HG02588 (cell line): ENCODE measurements at regions not wholly inside any gene's neighbourhood (a gene's known extent, or its start where the extent isn't known, plus 50 kb on each side); places are given as distances from the start of the nearest gene placed in this dataset.

Experiments used
- ATAC-seq: cut with Tn5 transposase; IDR thresholded peaks from one replicate; pipeline ENCODE4 v1.9.1; 2021; ENCODE audit warnings: mild to moderate bottlenecking, moderate library complexity; ENCODE audit not compliant: unreplicated experiment

GRCh38 chr16:85319984-85320440 is 207.7 kb upstream of the CIBAR2 start:
- no peak for ATAC-seq

DNA sequence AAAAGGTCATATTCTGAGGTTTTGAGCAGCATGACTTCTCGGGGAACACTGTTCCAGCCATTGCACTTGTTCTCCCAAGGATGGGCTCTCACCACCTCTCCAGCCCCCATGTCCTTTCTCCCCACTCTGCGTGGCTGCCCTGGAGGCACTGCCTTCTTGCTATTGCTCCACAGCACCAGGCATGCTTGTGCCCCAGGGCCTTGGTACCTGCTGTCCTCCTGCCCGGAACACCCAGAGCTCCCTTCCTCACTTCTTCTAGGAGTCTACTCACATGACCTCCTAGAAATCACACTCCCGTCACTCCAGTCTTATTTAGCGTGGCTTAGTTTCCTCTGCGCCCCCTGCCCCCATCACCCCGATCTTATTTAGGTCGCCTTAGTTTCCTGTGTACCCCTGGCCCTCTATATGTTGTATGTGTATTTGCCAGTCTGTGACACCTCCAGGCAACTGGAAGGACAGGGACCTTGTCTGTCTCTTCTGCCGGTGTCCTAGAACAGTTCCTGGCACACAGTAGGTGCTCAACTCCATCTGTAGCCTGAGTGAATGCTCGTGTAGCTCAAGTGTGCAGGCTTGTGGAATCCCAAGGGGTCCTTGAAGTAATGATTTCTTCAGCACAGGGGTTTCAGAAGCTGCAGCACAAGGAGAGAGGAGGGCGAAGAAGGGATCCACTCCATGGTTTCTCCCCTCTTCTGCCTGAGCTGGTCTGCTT is 208.6 kb upstream of the CIBAR2 start:
- no peak for ATAC-seq

GRCh38 chr16:85321509-85322271 is 209.4 kb upstream of the CIBAR2 start:
- no peak for ATAC-seq

DNA sequence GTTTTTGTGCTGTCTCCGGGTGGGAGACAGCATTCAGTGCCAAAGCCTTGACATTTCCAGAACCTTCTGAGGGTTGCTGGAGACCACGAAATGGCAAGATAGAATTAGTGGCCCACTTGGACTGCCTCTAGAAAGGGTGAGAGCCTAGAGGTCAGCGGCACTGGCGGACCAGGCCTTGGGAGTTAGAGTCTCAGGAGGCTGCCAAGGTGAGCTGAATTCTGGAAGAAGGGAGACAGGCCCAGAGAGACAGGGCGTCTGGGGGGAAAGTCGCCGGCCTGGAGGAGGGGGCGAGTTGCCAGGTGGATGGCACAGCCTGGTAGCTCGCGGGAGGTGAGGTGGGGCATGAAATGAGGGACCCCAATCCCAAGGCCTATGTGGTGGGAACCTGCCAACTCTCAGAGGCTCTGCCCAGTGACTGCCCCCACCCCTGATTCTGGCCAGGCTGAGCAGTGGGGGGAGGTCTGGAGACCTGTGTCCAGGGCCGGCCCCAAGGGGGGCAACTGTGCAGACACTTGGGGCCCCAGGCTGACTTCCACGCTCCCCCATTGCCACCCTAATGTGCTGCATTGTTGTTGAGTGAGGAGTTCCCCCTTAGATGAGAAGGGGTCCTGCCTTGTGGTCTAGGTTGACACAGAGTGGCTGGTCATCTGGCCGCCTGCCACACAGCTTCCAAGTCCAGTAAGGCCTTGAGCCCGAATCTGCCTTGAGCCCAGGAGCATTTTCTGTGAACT is 211.1 kb upstream of the CIBAR2 start:
- no peak for ATAC-seq

DNA sequence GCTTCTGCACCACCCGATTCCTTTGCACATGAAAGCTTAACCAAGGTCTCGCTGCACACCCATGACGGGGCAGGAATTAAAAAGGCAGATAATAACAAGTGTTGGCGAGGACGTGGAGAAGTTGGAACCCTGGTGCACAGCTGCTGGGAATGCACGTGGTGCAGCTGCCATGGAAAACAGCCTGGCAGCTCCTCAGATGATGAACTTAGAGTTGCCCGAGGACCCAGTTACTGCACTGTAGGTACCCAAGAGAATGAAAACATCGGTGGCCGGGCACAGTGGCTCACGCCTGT is 211.6 kb upstream of the CIBAR2 start:
- ATAC-seq: no peak

DNA sequence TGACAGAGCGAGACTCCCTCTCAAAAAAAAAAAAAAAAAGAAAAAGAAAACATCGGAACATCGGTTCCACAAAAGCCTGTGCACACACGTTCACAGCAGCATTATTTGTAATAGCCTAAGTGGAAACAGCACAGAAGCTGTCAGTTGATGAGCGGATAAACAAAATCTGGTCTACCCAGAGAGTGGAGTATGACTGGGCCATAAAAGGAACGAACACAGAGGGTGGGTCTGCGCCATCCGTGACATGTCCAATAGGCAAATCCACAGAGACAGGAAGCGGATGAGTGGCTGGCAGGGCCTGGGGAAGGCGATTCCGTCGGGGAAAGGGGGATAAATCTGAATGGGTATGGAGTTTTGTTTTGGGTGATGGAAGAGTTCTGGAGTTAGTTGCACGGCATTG is 212.2 kb upstream of the CIBAR2 start:
- no peak for ATAC-seq

DNA sequence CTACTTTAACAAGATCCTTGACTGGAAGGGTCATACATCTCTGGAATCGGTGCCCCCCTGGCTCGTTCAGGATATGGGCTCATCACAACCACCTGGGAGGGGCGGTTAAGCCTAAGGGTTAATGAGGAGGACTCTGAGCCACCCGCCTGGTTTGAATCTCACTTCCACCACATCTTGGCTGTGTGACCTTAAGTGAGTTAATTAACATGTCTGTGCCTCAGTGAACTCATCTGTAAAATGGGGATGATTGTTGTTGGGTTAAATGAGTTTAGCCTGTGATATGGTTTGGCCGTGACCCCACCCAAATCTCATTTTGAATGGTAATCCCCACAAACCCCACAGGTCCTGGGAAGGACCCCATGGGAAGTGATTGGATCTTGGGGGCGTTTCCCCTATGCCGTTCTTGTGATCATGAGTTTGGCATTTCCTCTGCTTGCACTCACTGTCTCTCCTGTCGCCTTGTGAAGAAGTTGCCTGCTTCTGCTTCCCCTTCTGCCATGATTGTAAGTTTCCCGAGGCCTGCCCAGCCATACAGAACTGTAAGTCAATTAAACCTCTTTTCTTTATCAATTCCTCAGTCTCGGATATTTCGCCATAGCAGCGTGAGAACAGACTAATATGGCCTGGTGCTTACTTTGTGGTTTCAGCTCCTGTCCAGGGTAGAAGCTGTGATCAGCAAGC is 214.0 kb upstream of the CIBAR2 start:
- no peak for ATAC-seq

GRCh38 chr16:85326794-85327181 is 214.5 kb upstream of the CIBAR2 start:
- ATAC-seq: no peak

DNA sequence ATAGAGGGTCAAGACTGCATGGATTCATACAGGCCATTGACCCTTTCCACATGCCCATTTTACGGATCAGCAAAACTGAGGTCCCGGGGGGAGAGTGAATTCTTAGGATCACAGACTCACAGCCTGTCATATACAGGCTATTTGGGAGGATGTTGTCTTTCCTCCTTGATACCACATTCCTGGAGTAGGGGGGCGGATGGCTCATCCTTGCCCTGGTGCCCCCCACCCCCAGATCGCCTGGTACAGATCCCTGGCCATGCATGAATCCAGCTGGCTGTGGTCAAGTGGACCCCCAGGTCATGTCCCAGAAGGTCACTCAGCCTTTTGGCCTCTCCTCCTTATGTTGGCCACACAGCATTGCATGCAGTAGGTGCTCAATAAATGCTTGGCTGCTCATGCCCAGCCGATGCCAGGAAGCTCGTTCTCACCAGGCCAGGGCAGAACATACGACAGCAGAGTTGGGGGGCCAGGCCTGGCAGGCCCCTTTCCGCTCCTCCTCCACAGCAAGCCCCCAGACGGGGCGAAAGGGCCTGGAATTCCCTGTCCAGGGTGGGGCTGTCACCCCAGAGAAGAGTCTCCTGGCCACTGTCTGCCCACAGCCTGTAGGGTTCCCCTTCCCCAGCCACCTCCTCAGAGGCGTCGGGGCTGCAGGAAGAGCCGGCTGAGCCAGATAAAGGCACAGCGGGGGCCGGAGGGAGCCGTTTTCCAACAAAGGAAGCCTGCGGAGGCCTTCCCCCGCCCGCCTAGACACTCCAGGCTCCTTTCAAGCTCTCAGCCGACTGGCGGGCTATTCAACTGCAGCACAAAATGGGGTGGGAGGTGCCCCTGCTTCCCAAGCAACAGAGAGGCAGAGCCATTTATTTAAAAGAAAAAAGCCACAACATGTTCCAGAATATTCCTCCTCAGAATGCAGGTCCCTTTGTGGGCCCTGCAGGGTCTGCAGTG is 215.7 kb upstream of the CIBAR2 start:
- no peak for ATAC-seq

- ATAC-seq: no peak
Measured at GRCh38 chr16:85328676-85329058, 216.4 kb upstream of the CIBAR2 start.

GRCh38 chr16:85329059-85329812 is 217.0 kb upstream of the CIBAR2 start:
- ATAC-seq: no peak

GRCh38 chr16:85330006-85330693 is 217.9 kb upstream of the CIBAR2 start:
- ATAC-seq: no peak

DNA sequence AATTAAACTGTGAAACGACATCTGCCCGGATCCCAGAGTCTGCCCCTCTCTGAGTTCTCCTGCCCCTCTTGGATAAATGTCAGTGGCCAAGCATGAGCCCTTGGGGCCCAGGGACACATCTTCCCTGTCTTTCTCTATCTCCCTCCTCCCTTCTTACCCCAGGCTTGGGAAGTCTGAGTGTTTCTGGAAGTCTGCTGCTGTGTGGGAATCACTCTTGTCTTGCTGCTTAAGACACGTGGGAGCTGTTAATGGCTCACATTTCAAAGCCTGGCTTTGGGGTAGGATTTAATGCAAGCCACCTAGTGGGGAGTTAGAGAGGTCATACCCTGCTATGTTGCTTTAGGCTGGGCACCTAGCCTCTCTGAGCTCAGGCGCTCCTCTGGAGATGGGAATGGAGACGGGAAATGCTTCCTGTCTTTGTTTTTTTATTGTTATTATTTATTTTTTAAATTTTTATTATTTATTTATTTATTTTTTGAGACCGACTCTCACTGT is 218.5 kb upstream of the CIBAR2 start:
- no peak for ATAC-seq

GRCh38 chr16:85331688-85332087 is 219.4 kb upstream of the CIBAR2 start:
- ATAC-seq: no peak

- ATAC-seq: no peak
Measured at GRCh38 chr16:85332175-85332574, 219.9 kb upstream of the CIBAR2 start.

- ATAC-seq: no peak
Measured at GRCh38 chr16:85333337-85333736, 221.1 kb upstream of the CIBAR2 start.

DNA sequence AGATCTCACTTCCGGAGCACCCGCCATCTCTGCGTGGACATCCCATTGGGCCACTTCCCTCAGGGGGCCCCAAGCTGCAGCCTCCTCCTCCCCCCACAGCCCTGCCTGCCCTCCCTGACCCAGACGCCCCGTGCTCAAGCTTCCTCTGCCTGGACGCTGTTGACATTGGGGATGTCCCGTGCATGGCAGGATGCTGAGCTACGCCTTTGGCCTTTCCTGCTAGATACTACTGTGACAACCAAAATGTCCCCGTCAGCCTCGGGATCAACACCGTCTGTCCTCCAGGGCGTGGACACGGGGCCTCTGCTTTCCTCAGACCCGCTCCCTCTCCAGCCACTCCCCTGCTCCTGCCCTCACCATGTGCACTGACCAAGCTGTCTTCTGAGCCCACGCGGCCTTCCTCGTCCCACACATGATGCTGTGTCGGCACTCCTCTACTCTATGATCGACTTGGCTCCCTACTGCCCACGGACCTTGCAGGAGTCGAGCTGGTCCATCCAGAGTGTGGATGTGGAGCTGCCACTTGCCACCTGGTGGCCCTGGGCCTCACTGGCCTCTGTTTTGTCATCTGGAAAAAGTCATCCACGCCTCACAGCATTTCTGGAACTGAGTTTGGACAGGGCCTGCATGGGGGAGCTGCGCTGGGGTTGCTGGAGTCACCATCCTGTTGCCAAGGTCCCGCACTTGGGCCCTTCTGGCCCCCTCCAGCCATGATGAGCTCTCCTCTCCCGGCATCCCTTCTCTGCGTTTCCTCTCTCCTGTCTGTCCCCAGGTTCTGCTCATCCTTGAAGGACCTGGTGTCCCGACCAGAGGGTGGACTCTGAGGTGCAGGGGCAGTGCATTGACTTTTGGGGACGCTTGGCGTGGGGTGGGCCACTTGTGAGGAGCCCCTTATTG is 221.7 kb upstream of the CIBAR2 start:
- ATAC-seq: no peak
